H9 (cell line): ENCODE measurements at regions not wholly inside any gene's neighbourhood (a gene's known extent, or its start where the extent isn't known, plus 50 kb on each side); places are given as distances from the start of the nearest gene placed in this dataset.

Experiments used
- DNase-seq: peaks from one replicate; pipeline ENCODE4 v3.0.0-alpha.2; 2017
- H2AFZ ChIP-seq: one replicate; pipeline ENCODE4 v1.6.1; 2013; ENCODE audit warnings: mild to moderate bottlenecking, low read length, control low read depth, moderate library complexity
- H2AK5ac ChIP-seq: 2 replicates; pipeline ENCODE4 v1.6.1; 2013; ENCODE audit warnings: low read length, control low read depth, mixed read lengths; ENCODE audit not compliant: insufficient read length
- H2BK120ac ChIP-seq: one replicate; pipeline ENCODE4 v1.6.1; 2013; ENCODE audit warnings: low read depth, mild to moderate bottlenecking, low read length, control low read depth, inconsistent platforms; ENCODE audit not compliant: poor library complexity, severe bottlenecking
- H2BK12ac ChIP-seq: 2 replicates; pipeline ENCODE4 v1.6.1; 2013; ENCODE audit warnings: low read length, control low read depth, mixed read lengths, low read depth; ENCODE audit not compliant: insufficient read length
- H2BK15ac ChIP-seq: 2 replicates; pipeline ENCODE4 v1.6.1; 2013; ENCODE audit warnings: low read depth, low read length, control low read depth
- H2BK20ac ChIP-seq: one replicate; pipeline ENCODE4 v1.6.1; 2013; ENCODE audit warnings: low read depth, mild to moderate bottlenecking, low read length, control low read depth, inconsistent platforms; ENCODE audit not compliant: poor library complexity, severe bottlenecking
- H2BK5ac ChIP-seq: 2 replicates; pipeline ENCODE4 v1.6.1; 2013; ENCODE audit warnings: low read length, control low read depth, mixed read lengths; ENCODE audit not compliant: insufficient read length
- H3K14ac ChIP-seq: 2 replicates; pipeline ENCODE4 v1.6.1; 2013; ENCODE audit warnings: low read length, control low read depth; ENCODE audit not compliant: insufficient read depth
- H3K18ac ChIP-seq: 2 replicates; pipeline ENCODE4 v1.6.1; 2013; ENCODE audit warnings: low read depth, mild to moderate bottlenecking, mixed read lengths, low read length, control low read depth; ENCODE audit not compliant: insufficient read length
- H3K23ac ChIP-seq: 2 replicates; pipeline ENCODE4 v1.6.1; 2013; ENCODE audit warnings: low read length, control low read depth, mixed read lengths, low read depth; ENCODE audit not compliant: insufficient read length
- H3K23me2 ChIP-seq: 2 replicates; pipeline ENCODE4 v1.6.1; 2013; ENCODE audit warnings: low read depth, mild to moderate bottlenecking, mixed read lengths, low read length, control low read depth; ENCODE audit not compliant: insufficient read length, poor library complexity, severe bottlenecking
- H3K27ac ChIP-seq: 2 replicates; pipeline ENCODE4 v1.5.1; 2013; ENCODE audit warnings: low read length, control low read depth, mixed read lengths, low read depth; ENCODE audit not compliant: insufficient read length
- H3K27me3 ChIP-seq: 2 replicates; pipeline ENCODE4 v1.6.1; 2013; ENCODE audit warnings: low read length, control low read depth, inconsistent platforms; ENCODE audit not compliant: insufficient read depth
- H3K4ac ChIP-seq: 2 replicates; pipeline ENCODE4 v1.6.1; 2013; ENCODE audit warnings: low read depth, mild to moderate bottlenecking, control low read depth, inconsistent platforms, low read length, moderate library complexity
- H3K4me1 ChIP-seq: 2 replicates; pipeline ENCODE4 v1.6.1; 2013; ENCODE audit warnings: low read length, control low read depth, inconsistent platforms; ENCODE audit not compliant: insufficient read depth
- H3K4me2 ChIP-seq: 2 replicates; pipeline ENCODE4 v1.6.1; 2013; ENCODE audit warnings: low read length, control low read depth, mixed read lengths; ENCODE audit not compliant: insufficient read length, insufficient read depth
- H3K56ac ChIP-seq: 2 replicates; pipeline ENCODE4 v1.6.1; 2013; ENCODE audit warnings: low read depth, mild to moderate bottlenecking, mixed read lengths, low read length, control low read depth; ENCODE audit not compliant: insufficient read length
- H3K79me1 ChIP-seq: 2 replicates; pipeline ENCODE4 v1.6.1; 2013; ENCODE audit warnings: low read depth, mild to moderate bottlenecking, moderate library complexity, low read length, control low read depth, inconsistent platforms; ENCODE audit not compliant: insufficient read depth, poor library complexity, severe bottlenecking
- H3K79me2 ChIP-seq: 2 replicates; pipeline ENCODE4 v1.6.1; 2013; ENCODE audit warnings: low read length, control low read depth, inconsistent platforms; ENCODE audit not compliant: insufficient read depth
- H3K9ac ChIP-seq: 2 replicates; pipeline ENCODE4 v1.6.1; 2013; ENCODE audit warnings: low read length, control low read depth, mixed read lengths; ENCODE audit not compliant: insufficient read length; ENCODE audit errors: extremely low read depth
- H3K9me3 ChIP-seq: one replicate; pipeline ENCODE4 v1.6.1; 2013; ENCODE audit warnings: low read depth, low read length, inconsistent platforms; ENCODE audit not compliant: control insufficient read depth
- H3T11ph ChIP-seq: one replicate; pipeline ENCODE4 v1.6.1; 2013; ENCODE audit warnings: mild to moderate bottlenecking, low read length, control low read depth, inconsistent platforms
- H4K20me1 ChIP-seq: one replicate; pipeline ENCODE4 v1.6.1; 2013; ENCODE audit not compliant: control insufficient read depth, insufficient read length, insufficient read depth
- H4K5ac ChIP-seq: 2 replicates; pipeline ENCODE4 v1.6.1; 2013; ENCODE audit warnings: low read depth, mild to moderate bottlenecking, mixed read lengths, low read length, control low read depth; ENCODE audit not compliant: insufficient read length
- H4K8ac ChIP-seq: replicated peaks from 2 replicates; pipeline ENCODE4 v1.6.1; 2013; ENCODE audit warnings: low read length, control low read depth, mixed read lengths, low read depth; ENCODE audit not compliant: insufficient read length
- H4K91ac ChIP-seq: 2 replicates; pipeline ENCODE4 v1.6.1; 2013; ENCODE audit warnings: low read depth, mild to moderate bottlenecking, moderate library complexity, mixed read lengths, low read length, control low read depth; ENCODE audit not compliant: insufficient read length
- H3K27ac Mint-ChIP-seq, 3 experiments: 2 replicates in 2 of 3; 3 replicates in 1 of 3; pipeline ENCODE4 v1.8.0; 2020 to 2021; ENCODE audit warnings: mixed read lengths in 3 of 3, mild to moderate bottlenecking in 1 of 3, moderate library complexity in 1 of 3
- H3K27me3 Mint-ChIP-seq: 2 replicates; pipeline ENCODE4 v1.8.0; 2021; ENCODE audit warnings: low read depth, mild to moderate bottlenecking, moderate library complexity, mixed read lengths
- H3K36me3 Mint-ChIP-seq, 3 experiments: 2 replicates in 2 of 3; 3 replicates in 1 of 3; pipeline ENCODE4 v1.8.0; 2020 to 2021; ENCODE audit warnings: low read depth in 3 of 3, mixed read lengths in 3 of 3; ENCODE audit not compliant: insufficient read depth in 1 of 3
- H3K4me1 Mint-ChIP-seq, 2 experiments: 2 replicates each; pipeline ENCODE4 v1.8.0; 2020; ENCODE audit warnings: mixed read lengths in 2 of 2
- H3K4me3 Mint-ChIP-seq, 2 experiments: 2 replicates in 1 of 2; 3 replicates in 1 of 2; pipeline ENCODE4 v1.8.0; 2020 to 2021; ENCODE audit warnings: mild to moderate bottlenecking in 2 of 2, mixed read lengths in 2 of 2, moderate library complexity in 1 of 2
- H3K9me3 Mint-ChIP-seq, 2 experiments: 2 replicates in 1 of 2; 3 replicates in 1 of 2; pipeline ENCODE4 v1.8.0; 2020; ENCODE audit warnings: mild to moderate bottlenecking in 2 of 2, mixed read lengths in 2 of 2, moderate library complexity in 1 of 2
- CTCF ChIP-seq: fragments of 200-600 bp; sonication (generic); conservative IDR thresholded peaks from 3 replicates; pipeline ENCODE4 v1.8.0; 2021; ENCODE audit warnings: antibody characterized with exemption, mild to moderate bottlenecking
- WGBS: extraction: QIAGEN DNeasy Blood & Tissue Kit; methylation state at CpG from one replicate; pipeline ENCODE4 v1.1.7; 2013; ENCODE audit warnings: missing lambda C conversion rate, low lambda C conversion rate, mixed read lengths; ENCODE audit not compliant: insufficient read length; ENCODE audit errors: extremely low coverage; 5-methylcytosine and 5-hydroxymethylcytosine counted together

GRCh38 chr2:35246702-35247101, 1108.9 kb upstream of the CRIM1 start:
- no peak overlapping the region for H3K14ac ChIP-seq

More at GRCh38 chr2:35246702-35247101, 1108.9 kb upstream of the CRIM1 start:
- Histone ChIP-seq H2BK120ac (no peak overlapping the region), H3K56ac (no peak overlapping the region), H2AK5ac (no peak overlapping the region), H4K8ac (no peak overlapping the region), H3K18ac (no peak overlapping the region), H4K5ac (no peak overlapping the region), H3K4ac (no peak overlapping the region), H3T11ph (no peak overlapping the region), H3K4me2 (no peak overlapping the region), H3K23me2 (no peaks in the 10 kb centered on the region), H3K27me3 (no peaks in the 10 kb centered on the region), H3K9ac (no peak overlapping the region), H2BK20ac (no peak overlapping the region), H3K4me1 (no peaks in the 10 kb centered on the region), H3K23ac (no peak overlapping the region), H2AFZ (no peak overlapping the region), H2BK12ac (no peak overlapping the region), H3K9me3 (no peaks in the 10 kb centered on the region), H3K27ac (no peak overlapping the region), H2BK5ac (no peak overlapping the region), H4K91ac (no peak overlapping the region), H2BK15ac (no peak overlapping the region), H3K79me1 (no peaks in the 10 kb centered on the region), H3K79me2 (no peaks in the 10 kb centered on the region), H4K20me1 (no peaks in the 10 kb centered on the region)
- TF ChIP-seq CTCF = no peak
- Mint-ChIP-seq H3K4me3 (no peak overlapping the region), H3K27ac (no peak overlapping the region), H3K27me3 (no peaks in the 10 kb centered on the region), H3K9me3 (peaks cover 7 to 9% of the 10 kb centered on the region in 2 experiments), H3K4me1 (no peaks in the 10 kb centered on the region), H3K36me3 (peaks cover 0 to 14% (median 6%) of the 10 kb centered on the region in 3 experiments; a peak in 4 of 7 replicates)
- no CpG with 5 or more reads among the region's 2 CpGs for WGBS
- no peak for DNase-seq
